ENCODE measurements at regions not wholly inside any gene's neighbourhood (a gene's known extent, or its start where the extent isn't known, plus 50 kb on each side); places are given as distances from the start of the nearest gene placed in this dataset.

GRCh38 chr12:83808591-83808990, 1104.0 kb downstream of the SLC6A15 start:
- no TSS peak for BruUV-seq (replicated peaks)

GRCh38 chr12:83807871-83808270, 1104.7 kb downstream of the SLC6A15 start:
- Mint-ChIP-seq H3K9me3 (ENCODE audit: unreplicated experiment) (no peaks in the 10 kb centered on the region), H3K27ac (ENCODE audit: low read depth, unreplicated experiment) (no peak overlapping the region), H3K4me1 (ENCODE audit: insufficient read depth, unreplicated experiment) (no peaks in the 10 kb centered on the region), H3K36me3 (ENCODE audit: insufficient read depth, unreplicated experiment) (no peaks in the 10 kb centered on the region), H3K27me3 (ENCODE audit: insufficient read depth, unreplicated experiment) (no peaks in the 10 kb centered on the region), H3K4me3 (ENCODE audit: unreplicated experiment) (no peak overlapping the region)
- POLR2A ChIA-PET = interaction anchor here (0.6 kb wide), 1 partner anchor 156 kb away, joined by 3 read pairs; no protein-coding TSS in a partner anchor
- no peak for DNase-seq (ENCODE audit: unreplicated experiment)
- no peak for TF ChIP-seq CTCF (IDR thresholded peaks at IDR 0.05; ENCODE audit: unreplicated experiment)
- intact Hi-C loops (cut with micrococcal nuclease) = no loop called here
- CTCF ChIA-PET = interaction anchor here (0.6 kb wide), 1 partner anchor 811 kb away, joined by 3 read pairs; no protein-coding TSS in a partner anchor
- BruUV-seq (replicated peaks) = no TSS peak

More at GRCh38 chr12:83808591-83808990, 1104.0 kb downstream of the SLC6A15 start:
- DNase-seq (ENCODE audit: unreplicated experiment) = no peak
- Mint-ChIP-seq H3K4me1 (ENCODE audit: insufficient read depth, unreplicated experiment) (no peaks in the 10 kb centered on the region), H3K27ac (ENCODE audit: low read depth, unreplicated experiment) (no peak overlapping the region), H3K9me3 (ENCODE audit: unreplicated experiment) (no peaks in the 10 kb centered on the region), H3K27me3 (ENCODE audit: insufficient read depth, unreplicated experiment) (no peaks in the 10 kb centered on the region), H3K36me3 (ENCODE audit: insufficient read depth, unreplicated experiment) (no peaks in the 10 kb centered on the region), H3K4me3 (ENCODE audit: unreplicated experiment) (no peak overlapping the region)
- ChIA-PET POLR2A (no interaction called here), CTCF (interaction anchor here (0.6 to 1.1 kb wide), 2 partner anchors 15 to 811 kb away, joined by 3 read pairs; no protein-coding TSS in a partner anchor)
- intact Hi-C loops (cut with micrococcal nuclease) = no loop called here
- TF ChIP-seq CTCF (IDR thresholded peaks at IDR 0.05; ENCODE audit: unreplicated experiment) = no peak

GRCh38 chr12:83805873-83806272, 1106.7 kb downstream of the SLC6A15 start:
- no TSS peak for BruUV-seq (replicated peaks)
- H3K4me3 Mint-ChIP-seq (ENCODE audit: unreplicated experiment) = no peak overlapping the region
- no peak for DNase-seq (ENCODE audit: unreplicated experiment)
- no peaks in the 10 kb centered on the region for H3K27me3 Mint-ChIP-seq (ENCODE audit: insufficient read depth, unreplicated experiment)
- POLR2A ChIA-PET = no interaction called here
- TF ChIP-seq CTCF (IDR thresholded peaks at IDR 0.05; ENCODE audit: unreplicated experiment) = no peak
- no peaks in the 10 kb centered on the region for H3K4me1 Mint-ChIP-seq (ENCODE audit: insufficient read depth, unreplicated experiment)
- intact Hi-C loops (cut with micrococcal nuclease) = no loop called here
- no peaks in the 10 kb centered on the region for H3K9me3 Mint-ChIP-seq (ENCODE audit: unreplicated experiment)
- H3K36me3 Mint-ChIP-seq (ENCODE audit: insufficient read depth, unreplicated experiment) = no peaks in the 10 kb centered on the region
- H3K27ac Mint-ChIP-seq (ENCODE audit: low read depth, unreplicated experiment) = no peak overlapping the region
- CTCF ChIA-PET = no interaction called here

- H3K27ac Mint-ChIP-seq (ENCODE audit: low read depth, unreplicated experiment) = no peak overlapping the region
- H3K9me3 Mint-ChIP-seq (ENCODE audit: unreplicated experiment) = no peaks in the 10 kb centered on the region
- no TSS peak for BruUV-seq (replicated peaks)
- no peaks in the 10 kb centered on the region for H3K36me3 Mint-ChIP-seq (ENCODE audit: insufficient read depth, unreplicated experiment)
- no peak overlapping the region for H3K4me3 Mint-ChIP-seq (ENCODE audit: unreplicated experiment)
- DNase-seq (ENCODE audit: unreplicated experiment) = no peak
- H3K27me3 Mint-ChIP-seq (ENCODE audit: insufficient read depth, unreplicated experiment) = no peaks in the 10 kb centered on the region
- intact Hi-C loops (cut with micrococcal nuclease) = no loop called here
- H3K4me1 Mint-ChIP-seq (ENCODE audit: insufficient read depth, unreplicated experiment) = no peaks in the 10 kb centered on the region
- POLR2A ChIA-PET = no interaction called here
- no peak for TF ChIP-seq CTCF (IDR thresholded peaks at IDR 0.05; ENCODE audit: unreplicated experiment)
- CTCF ChIA-PET = interaction anchor here (1.6 kb wide), 1 partner anchor 18 kb away, joined by 7 read pairs; no protein-coding TSS in a partner anchor
These were observed 1107.3 kb downstream of the SLC6A15 start for GRCh38 chr12:83805156-83805772.

Data from MCF 10A (cell line).